GM19035 (cell line): ENCODE measurements at regions not wholly inside any gene's neighbourhood (a gene's known extent, or its start where the extent isn't known, plus 50 kb on each side); places are given as distances from the start of the nearest gene placed in this dataset.

ENCODE experiments used
- ATAC-seq: cut with Tn5 transposase; IDR thresholded peaks from one replicate; pipeline ENCODE4 v1.9.1; 2021; ENCODE audit not compliant: unreplicated experiment

GRCh38 chr3:176574786-176575185, 622.5 kb downstream of the TBL1XR1 start:
- ATAC-seq, result no peak

DNA sequence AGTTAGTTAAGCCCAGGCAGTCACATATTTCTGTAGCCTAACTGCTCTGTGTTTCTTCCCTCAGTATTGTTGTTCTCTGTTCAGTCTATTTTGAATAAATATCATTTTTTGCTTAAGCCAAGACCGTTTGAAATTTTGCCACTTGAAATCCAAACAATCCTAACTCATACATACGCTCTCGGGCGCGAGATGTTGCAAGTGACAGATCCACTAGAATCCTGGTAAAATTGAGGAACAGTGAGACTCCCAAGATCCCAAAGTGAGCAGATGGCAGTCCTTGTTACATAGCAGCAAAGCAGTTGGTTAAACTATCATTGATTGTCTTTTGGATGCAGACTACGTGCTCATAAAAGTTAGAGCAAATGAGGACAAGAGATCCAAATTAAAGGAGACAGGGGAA, 625.4 kb downstream of the TBL1XR1 start:
- no peak for ATAC-seq

DNA sequence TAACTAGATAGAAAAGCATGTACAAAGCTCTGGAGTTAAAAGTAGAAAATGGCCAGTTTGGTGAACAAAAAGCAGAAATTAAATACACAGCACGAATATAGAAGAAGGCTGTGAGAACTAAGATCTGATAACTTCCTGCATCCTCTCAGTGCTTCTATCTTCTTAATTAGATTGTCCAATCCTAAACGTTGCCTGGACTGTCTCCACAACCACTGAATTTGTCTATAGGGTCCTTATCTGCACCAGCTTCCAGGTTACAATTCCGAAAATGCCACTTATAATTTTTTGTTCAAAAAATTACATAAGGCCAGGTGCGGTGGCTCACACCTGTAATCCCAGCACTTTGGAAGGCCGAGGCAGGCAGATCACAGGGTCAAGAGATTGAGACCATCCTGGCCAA, 626.3 kb downstream of the TBL1XR1 start:
- no peak for ATAC-seq

GRCh38 chr3:176568189-176568588, 629.1 kb downstream of the TBL1XR1 start:
- no peak for ATAC-seq

DNA sequence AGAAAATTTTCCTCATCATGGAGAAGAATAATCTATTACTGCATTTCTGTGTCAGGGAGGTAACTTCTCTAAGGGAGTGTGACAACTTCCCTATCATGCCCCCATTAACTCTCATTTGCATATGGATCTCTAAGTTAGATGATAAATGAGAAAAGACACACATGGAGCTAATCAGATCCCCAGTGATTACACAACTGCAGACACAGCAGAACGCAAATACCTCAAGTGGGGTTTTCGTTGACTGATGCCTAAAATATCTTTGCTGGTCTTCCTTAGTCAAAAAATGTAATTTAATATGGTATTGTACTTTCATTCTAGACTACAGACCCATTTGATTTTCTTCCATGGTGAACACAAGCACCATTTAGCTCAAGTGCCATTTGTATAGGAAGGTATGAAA, 630.5 kb downstream of the TBL1XR1 start:
- ATAC-seq, result no peak

- no peak for ATAC-seq
Observed at GRCh38 chr3:176562331-176562730, 635.0 kb downstream of the TBL1XR1 start.

DNA sequence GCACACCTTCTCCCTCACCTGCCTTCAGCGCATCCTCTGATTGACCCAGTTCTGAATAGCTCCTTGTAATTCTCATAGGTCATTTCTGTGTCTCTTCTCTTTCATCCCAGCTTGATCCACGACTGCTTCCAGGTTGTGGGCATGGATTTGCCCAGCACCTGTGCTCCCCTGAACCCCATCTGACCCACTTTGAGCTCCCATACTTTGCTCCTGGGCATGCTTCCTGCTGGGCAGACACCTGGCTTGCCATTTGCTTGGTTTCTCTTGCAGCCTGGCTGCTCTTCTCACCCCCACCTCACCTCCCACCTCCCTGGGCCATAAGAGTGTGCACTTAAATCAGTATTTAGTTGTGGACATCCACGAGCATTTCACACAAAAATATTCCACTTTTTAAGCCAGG, 635.5 kb downstream of the TBL1XR1 start:
- ATAC-seq, result no peak

DNA sequence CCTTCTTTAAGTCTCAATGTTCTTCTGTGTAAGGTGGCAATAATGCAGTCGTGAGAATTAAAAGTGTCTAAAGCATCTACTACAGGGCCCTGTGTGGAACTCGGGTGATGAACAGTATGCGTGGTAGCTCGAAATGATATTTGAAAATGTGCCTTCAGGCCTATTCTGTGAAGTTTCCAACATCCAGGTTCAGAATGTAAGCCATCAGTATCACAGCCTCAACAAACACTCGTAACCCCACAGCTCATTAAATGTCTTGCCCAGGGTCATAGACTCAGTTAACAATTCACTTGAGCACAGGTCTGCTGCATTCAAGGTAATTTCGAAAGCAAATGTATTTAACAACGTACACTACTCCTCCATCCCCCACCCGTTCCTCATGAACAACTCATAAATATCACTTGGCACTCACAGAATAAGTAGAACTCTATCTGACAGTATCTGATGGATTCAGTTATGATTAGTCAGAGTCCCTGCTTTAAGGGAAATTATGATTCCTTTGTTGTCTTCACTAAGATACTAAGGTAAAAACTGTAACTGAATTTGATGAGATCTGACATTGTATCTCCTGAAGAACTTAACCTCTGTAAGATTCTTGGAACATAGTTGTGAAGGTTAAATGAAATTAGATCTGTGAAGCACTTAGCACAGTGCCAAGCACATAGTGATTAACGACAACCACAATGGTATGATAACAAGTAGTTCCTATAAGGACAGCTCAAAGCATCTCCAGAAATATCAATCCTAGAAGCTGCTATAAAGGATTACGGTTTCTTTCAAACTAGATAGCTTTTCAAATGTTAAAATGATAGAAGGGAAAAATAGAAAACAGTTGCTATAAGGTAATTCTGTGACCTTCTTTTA, 642.3 kb downstream of the TBL1XR1 start:
- no peak for ATAC-seq

GRCh38 chr3:176554264-176554663, 643.0 kb downstream of the TBL1XR1 start:
- ATAC-seq, result no peak

DNA sequence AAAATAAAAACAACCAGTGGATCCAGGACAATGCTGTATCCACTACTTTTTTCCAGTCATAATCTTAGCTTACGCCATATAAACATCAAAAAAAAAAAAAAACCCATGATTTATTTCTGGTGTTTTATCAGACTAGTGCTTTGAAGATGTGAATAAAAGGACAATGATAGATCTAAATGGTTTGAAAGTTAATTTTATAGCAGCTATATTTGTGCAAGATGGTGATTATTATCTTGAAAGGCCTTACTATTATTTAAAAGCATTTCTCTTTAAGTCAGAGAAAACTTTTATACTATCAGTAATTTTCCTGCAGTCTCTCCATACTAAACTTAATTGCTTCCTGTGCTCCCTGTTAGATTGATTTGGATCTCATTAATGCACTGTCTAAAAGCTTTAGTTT, 670.3 kb downstream of the TBL1XR1 start:
- no peak for ATAC-seq

DNA sequence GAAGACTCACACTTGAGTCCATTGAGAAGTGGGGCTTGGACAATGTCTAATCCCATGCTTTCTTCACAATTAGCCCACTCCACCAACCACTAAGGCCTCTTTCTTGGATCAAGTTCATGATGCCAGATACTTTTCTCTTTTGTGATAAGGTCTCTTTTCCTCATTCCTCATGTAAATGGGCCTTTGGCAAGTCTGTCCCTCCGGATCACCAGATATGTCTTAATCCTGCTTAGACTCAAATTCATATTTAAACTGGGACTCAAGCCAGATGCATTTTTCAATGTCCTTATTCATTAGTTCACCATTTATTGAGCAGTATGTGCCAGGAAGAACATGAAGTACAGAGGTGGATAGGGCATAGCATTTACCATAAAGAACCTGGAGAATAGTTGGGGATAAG, 671.1 kb downstream of the TBL1XR1 start:
- no peak for ATAC-seq

DNA sequence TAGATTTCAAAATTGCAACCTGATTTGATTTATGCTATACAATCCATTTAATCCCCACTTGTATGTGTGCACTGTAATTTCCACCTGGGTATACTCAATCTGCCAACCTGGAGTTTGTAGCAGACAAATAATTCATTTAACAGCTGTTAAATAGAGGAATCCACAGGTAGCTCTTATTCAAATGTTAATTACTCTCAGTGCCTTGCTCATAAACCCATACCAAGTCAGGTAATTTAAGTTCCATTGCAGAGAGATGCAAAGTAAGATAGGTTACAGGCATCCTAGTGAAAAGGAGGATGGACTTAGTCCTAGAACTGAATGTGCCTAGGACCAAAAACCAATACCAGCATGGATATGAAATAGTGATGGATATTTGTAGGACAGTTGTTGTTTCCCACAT, 674.2 kb downstream of the TBL1XR1 start:
- ATAC-seq, result no peak

DNA sequence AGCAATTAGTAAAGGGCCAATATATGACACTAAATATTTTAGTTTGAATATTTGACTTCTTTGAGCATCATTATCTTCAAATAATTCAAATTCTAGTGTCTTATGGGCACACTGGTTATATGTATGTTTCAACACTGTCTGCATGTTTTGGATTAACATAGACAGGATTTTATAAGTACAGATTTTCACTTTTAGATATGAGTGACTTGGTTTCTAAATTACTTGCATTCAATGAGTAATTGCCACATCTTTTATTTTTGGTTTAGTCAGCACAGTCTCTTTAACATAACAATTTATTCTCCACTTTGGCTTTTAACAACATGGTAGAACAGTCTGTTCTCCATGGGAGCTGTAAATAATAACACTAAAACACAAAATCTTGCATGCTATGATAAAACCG, 674.8 kb downstream of the TBL1XR1 start:
- ATAC-seq, result no peak

- ATAC-seq, result no peak
Observed at GRCh38 chr3:176521531-176522175, 675.6 kb downstream of the TBL1XR1 start.

GRCh38 chr3:176514297-176514696, 683.0 kb downstream of the TBL1XR1 start:
- ATAC-seq, result no peak

- ATAC-seq, result no peak
Observed at GRCh38 chr3:176513604-176514003, 683.7 kb downstream of the TBL1XR1 start.

DNA sequence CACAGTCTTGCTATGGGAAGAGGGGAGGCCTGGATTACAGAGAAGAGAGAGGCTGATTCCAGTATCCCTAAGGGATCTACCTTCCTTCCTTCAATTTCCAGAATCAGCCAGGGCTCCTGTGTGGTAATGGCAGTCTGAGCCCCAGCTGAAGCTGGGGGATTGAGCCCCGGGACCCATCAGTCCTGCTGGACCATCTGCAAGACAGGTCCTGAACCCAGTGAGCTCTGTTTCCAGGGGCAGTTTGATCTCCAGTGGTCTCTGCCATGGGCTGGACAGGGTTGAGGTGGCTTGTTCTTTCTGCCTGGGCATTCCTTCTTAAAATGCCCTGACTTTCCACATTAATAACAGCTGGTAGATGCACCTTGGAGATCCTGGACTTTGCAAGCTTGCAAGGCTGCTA, 685.2 kb downstream of the TBL1XR1 start:
- no peak for ATAC-seq

GRCh38 chr3:176510097-176510496, 687.2 kb downstream of the TBL1XR1 start:
- ATAC-seq, result no peak

DNA sequence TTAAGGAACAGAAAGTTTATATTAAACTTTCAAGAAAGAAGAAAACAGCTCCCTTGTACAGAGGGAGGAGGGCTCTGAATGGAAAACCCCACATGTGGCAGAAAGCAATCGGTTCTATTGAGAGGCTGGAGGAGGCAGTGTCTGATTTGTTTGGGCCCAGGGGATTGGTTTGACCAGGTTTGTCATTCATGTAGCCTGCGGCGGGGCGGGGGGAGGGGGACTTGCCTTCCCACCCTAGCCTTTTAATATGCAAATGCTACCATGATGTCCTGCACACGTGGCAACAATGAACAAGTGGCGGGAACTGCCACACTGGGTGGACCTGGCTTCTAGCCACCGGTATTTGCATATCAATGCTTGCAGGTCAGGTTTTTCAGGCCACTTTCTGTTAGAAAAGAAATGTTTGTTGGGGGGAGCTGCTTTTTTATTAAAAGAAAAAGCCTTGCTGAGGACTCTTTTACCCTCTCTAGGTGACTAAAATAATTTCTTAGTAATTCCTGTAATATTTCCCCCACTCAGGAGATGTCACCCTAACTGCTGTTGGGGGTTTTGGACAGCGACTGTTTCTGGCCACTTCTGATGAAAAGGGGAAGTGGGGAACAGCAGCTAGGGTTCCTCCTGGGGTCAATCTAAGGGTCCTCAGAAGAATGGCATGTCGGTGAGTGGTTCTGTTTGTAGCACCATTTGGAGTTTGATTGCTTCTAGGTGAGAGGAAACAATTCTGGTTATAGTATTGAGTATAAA, 691.2 kb downstream of the TBL1XR1 start:
- no peak for ATAC-seq

- ATAC-seq, result no peak
Observed at GRCh38 chr3:176491084-176491483, 706.2 kb downstream of the TBL1XR1 start.

DNA sequence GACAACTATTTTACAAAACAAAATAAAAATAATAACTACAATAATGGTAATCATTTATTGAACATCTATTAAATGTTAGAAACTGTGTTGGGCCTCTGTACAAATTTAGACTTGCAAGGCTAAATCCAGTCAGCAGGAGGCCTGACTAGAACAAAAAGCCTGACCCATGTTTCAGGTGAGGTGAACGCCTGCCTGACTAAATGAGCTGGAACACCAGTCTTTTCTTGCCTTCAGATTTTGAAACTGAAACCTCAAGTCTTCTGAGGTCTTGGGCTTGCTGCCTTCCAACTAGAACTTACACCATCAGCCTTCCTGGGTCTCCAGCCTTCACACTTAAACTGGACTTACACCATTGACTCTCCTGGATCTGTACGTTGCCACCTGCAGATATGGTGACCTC, 706.9 kb downstream of the TBL1XR1 start:
- ATAC-seq, result no peak

DNA sequence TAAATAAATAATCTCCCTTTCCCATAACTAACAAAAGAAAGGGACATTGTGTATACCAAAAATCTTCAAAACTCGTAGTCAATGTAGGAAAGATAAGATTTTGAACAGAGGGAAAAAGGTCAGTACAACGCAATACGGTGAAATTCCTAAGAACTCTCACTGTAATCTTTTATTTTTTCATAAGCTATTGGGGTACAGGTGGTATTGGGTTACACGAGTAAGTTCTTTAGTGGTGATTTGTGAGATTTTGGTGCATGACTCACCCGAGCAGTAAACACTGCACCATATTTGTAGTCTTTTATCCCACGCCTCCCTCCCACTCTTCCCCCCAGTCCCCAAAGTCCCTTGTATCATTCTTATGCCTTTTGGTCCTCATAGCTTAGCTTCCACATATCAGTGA, 718.0 kb downstream of the TBL1XR1 start:
- no peak for ATAC-seq
